HCT116 (cell line): ENCODE measurements at regions not wholly inside any gene's neighbourhood (a gene's known extent, or its start where the extent isn't known, plus 50 kb on each side); places are given as distances from the start of the nearest gene placed in this dataset.

Experiments
- EGR1 ChIP-seq: IDR thresholded peaks from 2 replicates; pipeline ENCODE4 v1.6.1; 2012; ENCODE audit warnings: low read depth
- EZH2 ChIP-seq: fragments of 200-600 bp; sonication (generic); IDR thresholded peaks from 2 replicates; pipeline ENCODE4 v1.6.1; 2017; ENCODE audit warnings: antibody characterized with exemption, mixed run types
- EZH2phosphoT487 ChIP-seq: fragments of 200-600 bp; IDR thresholded peaks from 2 replicates; pipeline ENCODE4 v1.6.1; 2018; ENCODE audit warnings: antibody characterized with exemption, borderline replicate concordance
- FOSL1 ChIP-seq: IDR thresholded peaks from 2 replicates; pipeline ENCODE4 v1.6.1; 2012; ENCODE audit warnings: low read depth
- POLR2AphosphoS5 ChIP-seq: IDR thresholded peaks from 2 replicates; pipeline ENCODE4 v1.6.1; 2011; ENCODE audit warnings: mild to moderate bottlenecking, low read depth, low read length, moderate library complexity
- REST ChIP-seq: IDR thresholded peaks from 2 replicates; pipeline ENCODE4 v1.6.1; 2012; ENCODE audit warnings: low read depth
- SP1 ChIP-seq: IDR thresholded peaks from 2 replicates; pipeline ENCODE4 v1.6.1; 2012; ENCODE audit warnings: low read depth
- TCF7L2 ChIP-seq: IDR thresholded peaks from 2 replicates; pipeline ENCODE4 v1.7.0; 2011; ENCODE audit warnings: borderline replicate concordance, inconsistent platforms; ENCODE audit not compliant: insufficient read depth, insufficient read length; ENCODE audit errors: extremely low read depth
- ZFX ChIP-seq: fragments of 450-650 bp; IDR thresholded peaks from 2 replicates; pipeline ENCODE4 v1.6.1; 2017
- TF ChIP-seq, protein P1 (sequence below), 3 experiments: fragments of 200-600 bp in 1 of 3; sonication (generic) in 1 of 3; IDR thresholded peaks in 2 of 3; conservative IDR thresholded peaks in 1 of 3; 2 replicates each; pipeline ENCODE4 v1.5.1; 2012 to 2017; ENCODE audit warnings: low read depth in 2 of 3, low read length in 2 of 3, antibody characterized with exemption in 1 of 3, borderline replicate concordance in 1 of 3, control low read depth in 1 of 3, mild to moderate bottlenecking in 1 of 3, mixed read lengths in 1 of 3, mixed run types in 1 of 3, moderate library complexity in 1 of 3; ENCODE audit not compliant: insufficient read depth in 1 of 3

DNA sequence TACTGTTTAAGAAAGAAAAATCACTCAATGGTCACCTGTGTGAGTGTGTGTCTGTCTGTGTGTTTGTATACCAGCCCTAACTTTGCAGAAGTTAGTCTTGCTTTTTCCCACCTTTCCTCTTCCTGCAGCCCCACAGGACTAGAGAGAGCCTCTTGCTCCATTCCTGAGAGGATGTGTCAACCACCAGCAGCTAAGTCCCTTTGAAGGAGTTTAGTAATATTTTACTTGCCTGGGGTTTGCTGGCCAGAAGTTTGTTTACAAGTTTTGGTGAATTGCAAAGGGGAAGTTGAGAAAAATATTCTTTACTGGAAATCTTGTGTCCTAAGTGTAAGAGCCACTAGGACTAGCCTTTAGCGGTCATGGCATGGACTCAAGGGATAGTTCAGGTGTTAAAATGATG is 316.2 kb downstream of the BRINP1 start (continued):
- TF ChIP-seq, protein P1, sequence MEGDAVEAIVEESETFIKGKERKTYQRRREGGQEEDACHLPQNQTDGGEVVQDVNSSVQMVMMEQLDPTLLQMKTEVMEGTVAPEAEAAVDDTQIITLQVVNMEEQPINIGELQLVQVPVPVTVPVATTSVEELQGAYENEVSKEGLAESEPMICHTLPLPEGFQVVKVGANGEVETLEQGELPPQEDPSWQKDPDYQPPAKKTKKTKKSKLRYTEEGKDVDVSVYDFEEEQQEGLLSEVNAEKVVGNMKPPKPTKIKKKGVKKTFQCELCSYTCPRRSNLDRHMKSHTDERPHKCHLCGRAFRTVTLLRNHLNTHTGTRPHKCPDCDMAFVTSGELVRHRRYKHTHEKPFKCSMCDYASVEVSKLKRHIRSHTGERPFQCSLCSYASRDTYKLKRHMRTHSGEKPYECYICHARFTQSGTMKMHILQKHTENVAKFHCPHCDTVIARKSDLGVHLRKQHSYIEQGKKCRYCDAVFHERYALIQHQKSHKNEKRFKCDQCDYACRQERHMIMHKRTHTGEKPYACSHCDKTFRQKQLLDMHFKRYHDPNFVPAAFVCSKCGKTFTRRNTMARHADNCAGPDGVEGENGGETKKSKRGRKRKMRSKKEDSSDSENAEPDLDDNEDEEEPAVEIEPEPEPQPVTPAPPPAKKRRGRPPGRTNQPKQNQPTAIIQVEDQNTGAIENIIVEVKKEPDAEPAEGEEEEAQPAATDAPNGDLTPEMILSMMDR (IDR thresholded peaks at IDR 0.05 in 2 of 3, conservative IDR thresholded peaks at IDR 0.05 in 1 of 3; ENCODE audit: borderline replicate concordance in 1 of 3, insufficient read depth in 1 of 3, low read depth in 2 of 3, low read length in 2 of 3), result no peak
- no peak for TF ChIP-seq SP1
- no peak for TF ChIP-seq ZFX
- no peak for TF ChIP-seq FOSL1
- no peak for TF ChIP-seq POLR2AphosphoS5
- TF ChIP-seq EZH2, result no peak
- TF ChIP-seq REST, result no peak
- TF ChIP-seq TCF7L2, result no peak
- no peak for TF ChIP-seq EZH2phosphoT487
- TF ChIP-seq EGR1, result no peak
